GDM1 (cell line): ENCODE measurements at regions not wholly inside any gene's neighbourhood (a gene's known extent, or its start where the extent isn't known, plus 50 kb on each side); places are given as distances from the start of the nearest gene placed in this dataset.
"Not testable (repeated sequence)": the region's sequence is repeated elsewhere in the genome, so short reads cannot be mapped to it uniquely, and the experiment has no call there.

Experiments used
- DNase-seq: peaks from one replicate; lab custom pipeline; 2025; lab: John Stamatoyannopoulos, UW

GRCh38 chr5:25020454-25020853 is 375.7 kb upstream of the CDH10 start:
- DNase-seq, result no peak

GRCh38 chr5:25009063-25009462 is 364.3 kb upstream of the CDH10 start:
- DNase-seq, result no peak

GRCh38 chr5:25006734-25007133 is 362.0 kb upstream of the CDH10 start:
- peak; percentile 37 for DNase-seq

- DNase-seq, result no peak
These were observed 361.5 kb upstream of the CDH10 start for GRCh38 chr5:25006237-25006636.

- no peak for DNase-seq
These were observed 360.7 kb upstream of the CDH10 start for GRCh38 chr5:25005431-25005830.

- no peak for DNase-seq
These were observed 357.6 kb upstream of the CDH10 start for GRCh38 chr5:25002371-25002770.

GRCh38 chr5:24999732-25000131 is 355.0 kb upstream of the CDH10 start:
- DNase-seq, result no peak

- no peak for DNase-seq
These were observed 353.9 kb upstream of the CDH10 start for GRCh38 chr5:24998641-24999040.

GRCh38 chr5:24986326-24986725 is 341.5 kb upstream of the CDH10 start:
- DNase-seq, result no peak

GRCh38 chr5:24978552-24978951 is 333.8 kb upstream of the CDH10 start:
- DNase-seq, result not testable (repeated sequence)

GRCh38 chr5:24963611-24964010 is 318.8 kb upstream of the CDH10 start:
- no peak for DNase-seq

- no peak for DNase-seq
These were observed 278.6 kb upstream of the CDH10 start for GRCh38 chr5:24923400-24923799.

- DNase-seq, result no peak
These were observed 273.9 kb upstream of the CDH10 start for GRCh38 chr5:24918676-24919075.

GRCh38 chr5:24916863-24917262 is 272.1 kb upstream of the CDH10 start:
- DNase-seq, result no peak

GRCh38 chr5:24909210-24909609 is 264.4 kb upstream of the CDH10 start:
- DNase-seq, result no peak

GRCh38 chr5:24906689-24907088 is 261.9 kb upstream of the CDH10 start:
- no peak for DNase-seq

- DNase-seq, result no peak
These were observed 260.3 kb upstream of the CDH10 start for GRCh38 chr5:24904981-24905517.

- DNase-seq, result peak; percentile 49
These were observed 254.4 kb upstream of the CDH10 start for GRCh38 chr5:24899180-24899579.

GRCh38 chr5:24864244-24864643 is 219.5 kb upstream of the CDH10 start:
- no peak for DNase-seq

- no peak for DNase-seq
These were observed 217.3 kb upstream of the CDH10 start for GRCh38 chr5:24862117-24862516.

- no peak for DNase-seq
These were observed 210.7 kb upstream of the CDH10 start for GRCh38 chr5:24855485-24855884.

- DNase-seq, result no peak
These were observed 210.1 kb upstream of the CDH10 start for GRCh38 chr5:24854850-24855249.

GRCh38 chr5:24854350-24854749 is 209.6 kb upstream of the CDH10 start:
- no peak for DNase-seq

GRCh38 chr5:24850926-24851486 is 206.2 kb upstream of the CDH10 start:
- DNase-seq, result no peak
